ENCODE measurements at regions not wholly inside any gene's neighbourhood (a gene's known extent, or its start where the extent isn't known, plus 50 kb on each side); places are given as distances from the start of the nearest gene placed in this dataset.
"Not testable (repeated sequence)": the region's sequence is repeated elsewhere in the genome, so short reads cannot be mapped to it uniquely, and the experiment has no call there.

DNA sequence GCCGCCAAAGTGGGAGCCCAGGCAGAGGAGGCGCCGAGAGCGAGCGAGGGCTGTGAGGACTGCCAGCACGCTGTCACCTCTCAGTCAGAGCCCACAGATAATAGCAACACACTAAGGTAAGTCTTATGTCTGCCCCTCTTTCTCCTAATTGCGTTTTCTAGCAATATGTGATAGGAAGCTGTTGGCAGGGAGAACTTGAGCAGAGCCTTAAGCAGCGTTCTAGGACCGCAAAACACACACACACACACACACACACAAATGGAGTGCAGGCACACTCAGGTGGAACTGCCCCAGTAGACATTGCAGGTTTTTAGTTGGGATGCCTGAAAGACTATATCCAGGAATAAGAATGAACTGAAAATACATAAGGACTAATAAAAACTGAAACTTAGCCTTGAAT is 1188.5 kb downstream of the NXPH1 start:
- DNase-seq = no peak
- TF ChIP-seq GATA1 (IDR thresholded peaks at IDR 0.05; ENCODE audit: low read depth, low read length) (no peak), POLR2A (IDR thresholded peaks at IDR 0.05; ENCODE audit: low read length) (no peak)

DNA sequence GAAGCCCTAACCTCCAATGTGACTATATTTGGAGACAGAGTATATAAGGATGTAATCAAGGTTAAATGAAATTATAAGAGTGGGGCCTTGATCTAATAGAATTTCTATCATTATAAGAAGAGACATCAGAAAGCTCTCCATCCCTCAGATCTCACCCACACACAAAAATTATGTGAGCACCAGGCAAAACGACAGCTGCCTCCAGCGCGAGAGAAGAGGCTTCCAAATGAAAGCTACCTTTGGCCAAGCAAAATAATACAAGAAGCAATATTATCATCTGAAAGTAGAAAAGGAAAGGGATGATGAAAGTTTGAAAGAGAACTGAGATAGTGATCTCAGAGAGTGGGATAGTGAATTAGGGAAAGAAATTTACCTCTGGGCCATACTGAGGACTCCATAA is 1192.5 kb downstream of the NXPH1 start:
- no peak for TF ChIP-seq POLR2A (IDR thresholded peaks at IDR 0.05; ENCODE audit: low read length)
- no peak for TF ChIP-seq GATA1 (IDR thresholded peaks at IDR 0.05; ENCODE audit: low read depth, low read length)
- DNase-seq = no peak

GRCh38 chr7:9645756-9646155 is 1212.3 kb downstream of the NXPH1 start:
- DNase-seq = no peak
- TF ChIP-seq POLR2A (IDR thresholded peaks at IDR 0.05; ENCODE audit: low read length) (no peak), GATA1 (IDR thresholded peaks at IDR 0.05; ENCODE audit: low read depth, low read length) (no peak)

- DNase-seq = no peak
- TF ChIP-seq POLR2A (IDR thresholded peaks at IDR 0.05; ENCODE audit: low read length) = no peak
- TF ChIP-seq GATA1 (IDR thresholded peaks at IDR 0.05; ENCODE audit: low read depth, low read length) = no peak
These were observed 1223.8 kb downstream of the NXPH1 start for GRCh38 chr7:9657257-9657656.

DNA sequence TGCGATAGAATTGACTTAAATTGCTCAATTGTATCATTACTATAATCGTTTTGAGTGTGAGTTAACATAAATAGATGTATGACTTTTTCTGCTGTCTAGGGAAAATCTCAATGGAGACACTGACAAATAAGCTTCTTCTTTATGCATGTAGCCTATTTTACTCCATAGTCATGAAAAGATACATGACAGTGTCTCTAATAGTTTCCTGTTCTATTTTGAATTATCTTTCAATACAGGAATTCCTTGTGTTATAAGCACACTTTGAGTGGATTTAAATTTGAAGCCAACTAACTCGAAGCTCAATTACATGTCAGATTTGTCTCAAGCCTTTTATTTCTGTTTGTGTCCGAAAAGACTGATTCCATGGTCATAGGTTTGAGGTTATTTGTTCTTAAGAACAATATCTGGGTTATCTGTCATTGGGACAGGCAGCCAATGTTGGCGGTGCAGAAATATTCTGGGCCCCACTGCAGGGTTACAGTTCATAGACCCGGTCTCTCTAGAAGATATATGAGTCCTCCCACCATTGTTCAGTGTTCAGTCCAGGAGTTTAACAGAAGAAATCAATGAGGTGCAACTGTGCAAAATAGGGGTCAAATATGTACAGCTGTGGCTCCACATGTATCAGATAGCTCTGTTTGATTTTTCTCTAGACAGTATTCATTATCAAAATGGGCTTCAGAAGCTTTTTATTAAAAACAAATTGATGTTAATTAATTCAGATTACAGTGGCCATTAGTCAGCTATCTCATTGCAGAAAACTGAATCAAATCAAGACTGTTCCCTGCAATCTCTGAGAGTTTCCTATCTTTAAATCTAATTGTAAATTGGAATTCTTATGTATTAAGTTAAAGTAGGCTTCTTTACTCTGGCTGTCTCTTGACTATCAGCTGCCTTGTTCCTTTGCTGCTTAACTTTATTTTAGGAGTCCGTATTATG is 1238.8 kb downstream of the NXPH1 start:
- no peak for TF ChIP-seq GATA1 (IDR thresholded peaks at IDR 0.05; ENCODE audit: low read depth, low read length)
- no peak for TF ChIP-seq POLR2A (IDR thresholded peaks at IDR 0.05; ENCODE audit: low read length)
- DNase-seq = no peak

DNA sequence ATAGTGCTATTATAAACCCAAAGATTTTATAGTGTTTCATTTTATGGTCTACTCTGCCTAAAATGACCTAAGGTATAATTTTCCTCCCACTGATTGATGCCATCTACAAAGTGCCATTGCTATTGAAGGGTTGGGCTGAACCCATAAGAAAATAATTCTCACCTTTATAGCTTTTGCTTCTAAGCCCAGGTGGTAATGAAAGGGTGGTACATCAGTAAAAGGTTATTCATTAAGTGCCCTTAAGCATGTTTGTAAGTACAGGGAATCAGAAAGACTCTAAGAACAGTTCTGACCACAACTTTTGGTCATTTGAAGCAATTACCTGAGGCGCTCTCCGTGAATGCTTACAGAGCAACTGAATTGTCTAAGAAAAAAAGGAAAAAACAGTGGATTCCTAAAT is 1247.3 kb downstream of the NXPH1 start:
- no peak for TF ChIP-seq GATA1 (IDR thresholded peaks at IDR 0.05; ENCODE audit: low read depth, low read length)
- no peak for TF ChIP-seq POLR2A (IDR thresholded peaks at IDR 0.05; ENCODE audit: low read length)
- DNase-seq = no peak

DNA sequence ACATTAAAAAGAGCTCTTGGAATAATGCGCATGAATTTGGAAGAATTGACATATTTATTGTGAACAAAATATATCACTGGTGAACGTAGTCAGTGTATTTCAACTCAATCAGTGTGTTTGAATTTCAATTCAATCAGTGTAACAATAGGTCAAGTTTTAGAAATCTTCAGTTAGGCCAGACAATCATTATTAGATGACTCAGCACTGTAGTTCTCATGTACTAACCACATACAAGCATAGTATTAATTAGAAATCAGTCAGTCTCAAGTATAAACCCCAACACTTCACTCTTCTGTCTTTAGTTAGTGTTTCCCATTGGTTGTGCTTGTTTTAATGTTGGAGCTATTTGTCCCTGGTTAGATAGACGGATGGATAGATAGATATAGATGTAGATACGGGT is 1247.9 kb downstream of the NXPH1 start:
- no peak for TF ChIP-seq GATA1 (IDR thresholded peaks at IDR 0.05; ENCODE audit: low read depth, low read length)
- TF ChIP-seq POLR2A (IDR thresholded peaks at IDR 0.05; ENCODE audit: low read length) = no peak
- DNase-seq = no peak

GRCh38 chr7:9691286-9691685 is 1257.9 kb downstream of the NXPH1 start:
- DNase-seq = no peak
- no peak for TF ChIP-seq POLR2A (IDR thresholded peaks at IDR 0.05; ENCODE audit: low read length)
- TF ChIP-seq GATA1 (IDR thresholded peaks at IDR 0.05; ENCODE audit: low read depth, low read length) = no peak

GRCh38 chr7:9698375-9698774 is 1265.0 kb downstream of the NXPH1 start:
- DNase-seq = no peak
- TF ChIP-seq POLR2A (IDR thresholded peaks at IDR 0.05; ENCODE audit: low read length) = no peak
- no peak for TF ChIP-seq GATA1 (IDR thresholded peaks at IDR 0.05; ENCODE audit: low read depth, low read length)

GRCh38 chr7:9709216-9709615 is 1264.5 kb upstream of the PHF14 start:
- no peak for DNase-seq
- no peak for TF ChIP-seq POLR2A (IDR thresholded peaks at IDR 0.05; ENCODE audit: low read length)
- TF ChIP-seq GATA1 (IDR thresholded peaks at IDR 0.05; ENCODE audit: low read depth, low read length) = no peak

- DNase-seq = no peak
- no peak for TF ChIP-seq POLR2A (IDR thresholded peaks at IDR 0.05; ENCODE audit: low read length)
- no peak for TF ChIP-seq GATA1 (IDR thresholded peaks at IDR 0.05; ENCODE audit: low read depth, low read length)
These were observed 1262.3 kb upstream of the PHF14 start for GRCh38 chr7:9711259-9711918.

DNA sequence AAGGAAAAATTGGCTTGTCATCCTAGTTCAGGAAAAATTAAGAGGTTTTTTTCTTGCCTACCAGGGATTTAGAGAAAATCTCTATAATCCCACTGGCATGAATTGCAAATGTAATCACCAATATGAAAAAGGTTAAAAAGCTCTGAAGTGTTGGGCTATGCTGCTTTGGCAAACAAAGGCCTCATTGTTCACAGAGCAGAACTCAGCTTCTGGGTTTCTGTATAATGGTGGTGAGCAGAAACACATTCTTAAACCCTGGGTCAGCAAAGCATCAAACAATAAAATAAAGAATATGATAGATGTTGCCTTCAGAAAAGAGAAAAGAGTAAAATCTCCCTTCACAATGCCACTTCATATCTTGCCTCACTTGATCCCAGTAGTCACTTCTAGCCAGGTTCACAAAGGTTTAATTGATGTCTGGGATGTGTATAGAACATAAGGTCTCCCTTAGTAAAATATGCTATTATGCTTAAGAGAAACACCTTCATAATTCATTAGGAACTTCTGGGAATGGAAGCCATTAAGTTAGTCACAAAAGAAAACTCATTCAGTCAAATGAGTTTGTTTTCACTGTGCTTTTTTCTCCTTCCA is 1255.5 kb upstream of the PHF14 start:
- no peak for DNase-seq
- no peak for TF ChIP-seq POLR2A (IDR thresholded peaks at IDR 0.05; ENCODE audit: low read length)
- no peak for TF ChIP-seq GATA1 (IDR thresholded peaks at IDR 0.05; ENCODE audit: low read depth, low read length)

- no peak for DNase-seq
- TF ChIP-seq POLR2A (IDR thresholded peaks at IDR 0.05; ENCODE audit: low read length) (no peak), GATA1 (IDR thresholded peaks at IDR 0.05; ENCODE audit: low read depth, low read length) (no peak)
These were observed 1254.4 kb upstream of the PHF14 start for GRCh38 chr7:9719303-9719702.

GRCh38 chr7:9719721-9720120 is 1254.0 kb upstream of the PHF14 start:
- no peak for DNase-seq
- TF ChIP-seq POLR2A (IDR thresholded peaks at IDR 0.05; ENCODE audit: low read length) = no peak
- no peak for TF ChIP-seq GATA1 (IDR thresholded peaks at IDR 0.05; ENCODE audit: low read depth, low read length)

DNA sequence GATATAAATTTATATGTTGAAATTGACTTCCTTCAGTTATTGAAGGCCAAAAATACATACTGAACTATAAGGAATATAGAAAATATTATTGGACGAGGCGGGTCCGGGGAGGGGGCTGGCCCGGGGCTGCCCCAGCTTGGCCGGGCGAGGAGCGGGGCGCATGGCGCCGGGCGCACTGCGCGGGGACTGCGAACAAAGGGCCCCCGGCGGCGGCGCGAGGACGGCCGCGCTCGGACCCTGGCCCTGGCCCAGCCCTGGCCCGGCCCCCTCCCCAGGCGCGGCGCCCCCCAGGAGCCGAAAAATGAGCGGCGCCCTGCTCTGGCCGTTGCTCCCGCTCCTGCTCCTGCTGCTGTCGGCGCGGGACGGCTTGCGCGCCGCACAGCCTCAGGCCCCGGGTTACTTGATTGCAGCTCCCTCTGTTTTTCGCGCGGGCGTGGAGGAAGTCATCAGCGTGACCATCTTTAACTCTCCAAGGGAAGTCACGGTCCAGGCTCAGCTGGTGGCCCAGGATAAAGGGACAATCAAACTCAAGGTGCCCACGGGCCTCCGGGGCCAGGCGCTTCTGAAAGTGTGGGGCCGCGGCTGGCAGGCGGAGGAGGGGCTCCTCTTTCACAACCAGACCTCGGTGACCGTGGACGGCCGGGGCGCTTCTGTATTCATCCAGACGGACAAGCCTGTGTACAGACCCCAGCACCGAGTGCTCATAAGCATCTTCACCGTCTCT is 1247.6 kb upstream of the PHF14 start:
- DNase-seq = not testable (repeated sequence)

- DNase-seq = not testable (repeated sequence)
These were observed 1246.9 kb upstream of the PHF14 start for GRCh38 chr7:9726811-9727210.

GRCh38 chr7:9727467-9727869 is 1246.2 kb upstream of the PHF14 start:
- DNase-seq = not testable (repeated sequence)

GRCh38 chr7:9728014-9728657 is 1245.5 kb upstream of the PHF14 start:
- DNase-seq = not testable (repeated sequence)

Data from erythroblast (primary cell).